ENCODE measurements at regions not wholly inside any gene's neighbourhood (a gene's known extent, or its start where the extent isn't known, plus 50 kb on each side); places are given as distances from the start of the nearest gene placed in this dataset.

GRCh38 chr20:54806462-54806861 lies 331.1 kb downstream of the DOK5 start:
- WGBS (ENCODE audit: extremely low coverage, insufficient read length, low lambda C conversion rate) = no CpG with 5 or more reads among the region's 5 CpGs
- H3K27ac Mint-ChIP-seq = no peak overlapping the region

More at GRCh38 chr20:54806462-54806861, 331.1 kb downstream of the DOK5 start:
- H4K20me1 ChIP-seq (ENCODE audit: control insufficient read depth, insufficient read depth, insufficient read length) = no peaks in the 10 kb centered on the region
- H3K27ac ChIP-seq (ENCODE audit: insufficient read length, low read depth, low read length) = no peak overlapping the region
- no peak overlapping the region for H3K4ac ChIP-seq (ENCODE audit: low read depth, low read length)
- Mint-ChIP-seq H3K36me3 (ENCODE audit: insufficient read depth in 1 of 3, low read depth in 3 of 3) (no peaks in the 10 kb centered on the region), H3K4me3 (no peak overlapping the region), H3K9me3 (no peaks in the 10 kb centered on the region), H3K4me1 (no peaks in the 10 kb centered on the region), H3K27me3 (ENCODE audit: low read depth) (no peaks in the 10 kb centered on the region)
- H2AK5ac ChIP-seq (ENCODE audit: insufficient read length, low read length) = no peak overlapping the region
- H3K23ac ChIP-seq (ENCODE audit: insufficient read length, low read depth, low read length) = no peak overlapping the region
- no peak overlapping the region for H2BK20ac ChIP-seq (ENCODE audit: low read depth, low read length, poor library complexity, severe bottlenecking)
- no peaks in the 10 kb centered on the region for H3K9me3 ChIP-seq (ENCODE audit: control insufficient read depth, low read depth, low read length)
- H3K9ac ChIP-seq (ENCODE audit: extremely low read depth, insufficient read length, low read length) = no peak overlapping the region
- H3K4me1 ChIP-seq (ENCODE audit: insufficient read depth, low read length) = no peaks in the 10 kb centered on the region
- H3K14ac ChIP-seq (ENCODE audit: insufficient read depth, low read length) = no peak overlapping the region
- no peak overlapping the region for H3K18ac ChIP-seq (ENCODE audit: insufficient read length, low read depth, low read length)
- no peak overlapping the region for H3K4me2 ChIP-seq (ENCODE audit: insufficient read depth, insufficient read length, low read length)
- no peak for DNase-seq
- TF ChIP-seq, protein P1, sequence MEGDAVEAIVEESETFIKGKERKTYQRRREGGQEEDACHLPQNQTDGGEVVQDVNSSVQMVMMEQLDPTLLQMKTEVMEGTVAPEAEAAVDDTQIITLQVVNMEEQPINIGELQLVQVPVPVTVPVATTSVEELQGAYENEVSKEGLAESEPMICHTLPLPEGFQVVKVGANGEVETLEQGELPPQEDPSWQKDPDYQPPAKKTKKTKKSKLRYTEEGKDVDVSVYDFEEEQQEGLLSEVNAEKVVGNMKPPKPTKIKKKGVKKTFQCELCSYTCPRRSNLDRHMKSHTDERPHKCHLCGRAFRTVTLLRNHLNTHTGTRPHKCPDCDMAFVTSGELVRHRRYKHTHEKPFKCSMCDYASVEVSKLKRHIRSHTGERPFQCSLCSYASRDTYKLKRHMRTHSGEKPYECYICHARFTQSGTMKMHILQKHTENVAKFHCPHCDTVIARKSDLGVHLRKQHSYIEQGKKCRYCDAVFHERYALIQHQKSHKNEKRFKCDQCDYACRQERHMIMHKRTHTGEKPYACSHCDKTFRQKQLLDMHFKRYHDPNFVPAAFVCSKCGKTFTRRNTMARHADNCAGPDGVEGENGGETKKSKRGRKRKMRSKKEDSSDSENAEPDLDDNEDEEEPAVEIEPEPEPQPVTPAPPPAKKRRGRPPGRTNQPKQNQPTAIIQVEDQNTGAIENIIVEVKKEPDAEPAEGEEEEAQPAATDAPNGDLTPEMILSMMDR (conservative IDR thresholded peaks at IDR 0.05) = no peak
- no peak overlapping the region for H3K56ac ChIP-seq (ENCODE audit: insufficient read length, low read depth, low read length)
- no peak overlapping the region for H4K91ac ChIP-seq (ENCODE audit: insufficient read length, low read depth, low read length)
- H3K79me1 ChIP-seq (ENCODE audit: insufficient read depth, low read depth, low read length, poor library complexity, severe bottlenecking) = no peaks in the 10 kb centered on the region
- no peak overlapping the region for H4K8ac ChIP-seq (replicated peaks; ENCODE audit: insufficient read length, low read depth, low read length)
- no peaks in the 10 kb centered on the region for H3K27me3 ChIP-seq (ENCODE audit: insufficient read depth, low read length)
- H3T11ph ChIP-seq (ENCODE audit: low read length) = no peak overlapping the region
- H2AFZ ChIP-seq (ENCODE audit: low read length) = no peak overlapping the region
- no peak overlapping the region for H4K5ac ChIP-seq (ENCODE audit: insufficient read length, low read depth, low read length)
- H3K79me2 ChIP-seq (ENCODE audit: insufficient read depth, low read length) = no peaks in the 10 kb centered on the region
- H3K23me2 ChIP-seq (ENCODE audit: insufficient read length, low read depth, low read length, poor library complexity, severe bottlenecking) = no peaks in the 10 kb centered on the region
- H2BK15ac ChIP-seq (ENCODE audit: low read depth, low read length) = no peak overlapping the region
- no peak overlapping the region for H2BK12ac ChIP-seq (ENCODE audit: insufficient read length, low read depth, low read length)
- H2BK120ac ChIP-seq (ENCODE audit: low read depth, low read length, poor library complexity, severe bottlenecking) = no peak overlapping the region
- no peak overlapping the region for H2BK5ac ChIP-seq (ENCODE audit: insufficient read length, low read length)

Data from H9 (cell line).